WI38 (cell line): ENCODE measurements at regions not wholly inside any gene's neighbourhood (a gene's known extent, or its start where the extent isn't known, plus 50 kb on each side); places are given as distances from the start of the nearest gene placed in this dataset.

Experiments used
- H3K4me3 ChIP-seq: 2 replicates; pipeline ENCODE4 v1.5.1; 2011; ENCODE audit warnings: low read depth, mild to moderate bottlenecking, control low read depth, low read length
- TF ChIP-seq, protein P1 (sequence below): IDR thresholded peaks from 2 replicates; pipeline ENCODE4 v1.5.1; 2012; ENCODE audit warnings: low read depth, mild to moderate bottlenecking, control low read depth, low read length

DNA sequence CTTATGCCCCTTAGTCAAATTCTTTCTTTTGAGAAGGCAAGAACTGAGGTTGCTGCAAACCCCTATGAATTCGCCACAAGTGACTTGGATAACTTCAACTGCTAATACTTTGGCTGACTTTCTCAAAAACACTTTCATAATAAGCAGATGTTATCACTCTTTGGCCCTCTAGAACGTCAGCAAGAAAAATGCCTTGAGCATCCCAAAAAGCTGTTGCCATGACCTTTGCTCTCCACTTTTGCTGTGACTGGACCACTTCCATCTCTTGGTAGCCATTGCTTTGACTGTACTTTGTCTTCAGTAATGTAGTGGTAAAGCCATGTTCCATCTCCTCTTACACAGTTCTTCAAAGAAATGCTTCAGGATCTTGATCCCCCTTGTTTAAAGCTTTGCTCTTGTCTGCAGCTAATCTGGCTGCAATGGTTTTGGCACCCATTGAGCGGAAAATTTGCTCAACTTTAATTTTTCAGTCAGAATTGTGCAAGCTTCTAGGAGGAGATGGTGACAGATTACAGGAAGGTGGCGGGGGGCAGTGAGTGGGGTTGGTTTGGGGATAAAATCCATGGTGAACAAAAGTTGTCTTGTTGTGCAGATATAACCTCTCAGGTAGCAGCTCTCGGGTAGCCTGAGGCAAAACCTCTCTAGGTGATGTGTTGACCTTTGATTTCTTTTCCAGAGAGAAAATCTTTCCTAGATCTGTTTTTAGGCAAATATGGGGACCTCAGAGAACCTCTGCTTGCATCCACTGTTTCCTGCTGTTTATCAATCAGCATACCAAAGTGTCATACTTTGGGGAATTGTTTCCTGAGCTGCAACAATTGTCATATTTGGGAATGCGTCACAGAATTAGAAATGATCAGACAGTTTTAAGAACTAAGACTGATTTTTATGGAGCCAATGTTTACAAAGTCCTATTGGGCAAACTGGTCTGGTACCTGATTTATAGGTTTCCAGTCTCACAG, 83.6 kb downstream of the CCR1 start:
- no peak overlapping the region for H3K4me3 ChIP-seq
- TF ChIP-seq, protein P1, sequence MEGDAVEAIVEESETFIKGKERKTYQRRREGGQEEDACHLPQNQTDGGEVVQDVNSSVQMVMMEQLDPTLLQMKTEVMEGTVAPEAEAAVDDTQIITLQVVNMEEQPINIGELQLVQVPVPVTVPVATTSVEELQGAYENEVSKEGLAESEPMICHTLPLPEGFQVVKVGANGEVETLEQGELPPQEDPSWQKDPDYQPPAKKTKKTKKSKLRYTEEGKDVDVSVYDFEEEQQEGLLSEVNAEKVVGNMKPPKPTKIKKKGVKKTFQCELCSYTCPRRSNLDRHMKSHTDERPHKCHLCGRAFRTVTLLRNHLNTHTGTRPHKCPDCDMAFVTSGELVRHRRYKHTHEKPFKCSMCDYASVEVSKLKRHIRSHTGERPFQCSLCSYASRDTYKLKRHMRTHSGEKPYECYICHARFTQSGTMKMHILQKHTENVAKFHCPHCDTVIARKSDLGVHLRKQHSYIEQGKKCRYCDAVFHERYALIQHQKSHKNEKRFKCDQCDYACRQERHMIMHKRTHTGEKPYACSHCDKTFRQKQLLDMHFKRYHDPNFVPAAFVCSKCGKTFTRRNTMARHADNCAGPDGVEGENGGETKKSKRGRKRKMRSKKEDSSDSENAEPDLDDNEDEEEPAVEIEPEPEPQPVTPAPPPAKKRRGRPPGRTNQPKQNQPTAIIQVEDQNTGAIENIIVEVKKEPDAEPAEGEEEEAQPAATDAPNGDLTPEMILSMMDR = no peak

DNA sequence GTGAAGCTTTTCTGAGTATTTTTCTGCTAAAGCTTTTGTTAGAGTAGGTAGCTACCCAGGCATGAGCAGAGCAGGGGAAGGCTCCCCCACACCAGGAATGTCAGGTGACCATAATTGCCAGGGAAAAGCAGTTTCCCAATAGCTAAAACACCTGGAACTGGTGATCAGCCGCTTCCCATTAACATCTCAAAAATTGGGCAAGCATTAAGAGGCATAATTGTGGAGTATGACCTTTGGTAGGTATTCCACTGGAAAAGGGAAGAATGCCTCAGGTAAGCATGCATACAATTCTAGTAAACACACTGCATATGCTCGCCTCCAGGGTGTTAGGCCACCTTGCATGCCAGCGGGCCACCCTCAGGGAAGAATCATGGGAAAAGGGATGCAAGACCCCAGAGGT, 84.5 kb downstream of the CCR1 start:
- TF ChIP-seq, protein P1 = no peak

DNA sequence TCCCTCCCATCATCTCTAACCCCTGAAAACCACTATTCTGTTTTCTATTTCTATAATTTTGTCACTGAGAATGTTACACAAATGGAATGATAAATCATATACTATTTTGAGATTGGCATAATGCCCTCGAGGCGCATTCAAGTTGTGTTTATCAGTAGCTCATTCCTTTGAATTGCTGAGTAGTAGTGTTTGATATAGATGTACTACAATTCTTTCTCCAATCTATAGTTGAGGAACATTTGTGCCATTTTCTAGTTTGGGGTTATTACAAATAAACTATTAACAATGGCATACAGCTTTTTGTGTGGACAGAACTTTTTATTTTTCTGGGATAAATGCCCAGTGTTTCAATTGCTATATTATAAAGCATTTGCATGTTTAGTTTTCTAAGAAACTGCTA, 86.0 kb downstream of the CCR1 start:
- TF ChIP-seq, protein P1 = no peak
- no peak overlapping the region for H3K4me3 ChIP-seq

More for the DNA sequence above, 84.5 kb downstream of the CCR1 start:
- H3K4me3 ChIP-seq = no peak overlapping the region

DNA sequence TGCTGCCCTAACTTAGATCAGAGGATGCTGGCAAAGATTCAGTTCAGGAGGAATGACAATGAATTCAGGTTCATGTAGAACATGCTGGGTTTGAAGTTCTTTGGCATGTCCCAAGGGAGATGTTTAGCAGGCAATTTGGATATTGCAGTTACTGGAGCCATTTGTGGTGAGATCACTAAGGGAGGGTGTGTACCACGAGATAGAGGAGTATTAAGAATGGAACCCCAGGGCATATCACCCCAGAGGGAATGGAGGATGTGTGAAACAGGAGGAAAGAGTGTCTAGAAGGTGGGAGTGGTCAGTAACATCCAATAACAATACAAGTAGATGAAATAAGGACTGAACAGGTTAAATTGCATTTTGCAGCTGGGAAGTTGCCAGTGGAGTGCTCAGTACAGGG, 87.1 kb downstream of the CCR1 start:
- TF ChIP-seq, protein P1 = no peak
- H3K4me3 ChIP-seq = no peak overlapping the region

DNA sequence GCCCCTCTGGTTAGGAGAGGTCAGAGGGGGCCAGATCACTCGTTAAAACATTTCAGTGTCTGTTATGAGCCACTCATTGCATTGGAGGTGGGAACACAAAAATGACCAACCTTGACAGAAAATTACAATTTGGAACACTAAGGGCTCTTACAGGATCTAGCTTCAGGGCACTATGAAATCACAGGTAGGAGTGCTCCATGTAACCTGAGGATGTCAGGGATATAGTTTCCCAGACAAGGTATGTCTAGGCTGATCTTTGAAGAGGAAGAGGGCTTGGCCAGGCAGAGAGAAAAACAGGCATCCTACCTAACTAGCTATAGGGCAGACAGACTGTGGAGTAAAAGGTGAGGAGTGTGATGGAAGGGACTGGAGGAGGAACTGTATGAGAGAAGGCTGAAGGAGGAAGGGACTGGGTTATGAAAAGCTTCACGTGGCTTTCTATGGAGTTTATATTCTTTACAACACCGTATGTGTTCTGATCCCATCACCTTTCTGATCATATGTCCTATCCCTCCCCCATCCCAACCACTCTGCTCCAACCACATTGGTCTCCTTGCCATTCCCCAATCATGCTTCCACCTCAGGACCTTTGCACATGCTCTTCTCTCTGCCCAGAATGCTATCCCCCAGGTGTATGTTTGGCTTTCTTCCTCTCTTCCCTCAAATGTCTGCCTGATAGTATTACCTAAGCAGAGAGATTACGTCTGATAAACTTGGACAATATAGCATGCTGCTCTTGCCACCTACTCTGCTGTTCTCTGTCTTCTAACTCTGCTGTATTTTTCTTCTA, 88.2 kb downstream of the CCR1 start:
- H3K4me3 ChIP-seq = no peak overlapping the region
- TF ChIP-seq, protein P1 = no peak

DNA sequence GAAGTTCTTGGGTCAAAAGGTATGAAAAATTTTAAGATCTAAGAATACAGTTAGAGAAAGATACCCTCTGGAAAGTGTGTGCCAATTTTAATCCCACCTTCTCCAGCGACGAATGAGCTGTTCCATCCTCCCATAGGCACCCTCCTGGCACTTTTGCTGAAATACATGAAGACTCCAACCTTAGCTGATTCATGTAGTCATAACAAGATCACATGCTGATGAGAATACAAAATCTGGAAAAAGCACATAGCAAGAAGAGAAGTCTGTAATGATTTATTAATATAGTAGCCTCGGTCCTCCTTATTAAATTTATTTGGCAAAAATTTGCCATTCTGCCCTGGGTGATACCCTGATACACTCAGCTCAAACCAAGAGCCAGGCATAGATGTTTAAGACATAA, 88.9 kb downstream of the CCR1 start:
- no peak overlapping the region for H3K4me3 ChIP-seq

More for the DNA sequence above, 88.9 kb downstream of the CCR1 start:
- TF ChIP-seq, protein P1 = no peak
